ENCODE measurements at regions not wholly inside any gene's neighbourhood (a gene's known extent, or its start where the extent isn't known, plus 50 kb on each side); places are given as distances from the start of the nearest gene placed in this dataset.
A peak's percentile ranks its signal among the peaks of the same experiment; 100 is the strongest.

DNA sequence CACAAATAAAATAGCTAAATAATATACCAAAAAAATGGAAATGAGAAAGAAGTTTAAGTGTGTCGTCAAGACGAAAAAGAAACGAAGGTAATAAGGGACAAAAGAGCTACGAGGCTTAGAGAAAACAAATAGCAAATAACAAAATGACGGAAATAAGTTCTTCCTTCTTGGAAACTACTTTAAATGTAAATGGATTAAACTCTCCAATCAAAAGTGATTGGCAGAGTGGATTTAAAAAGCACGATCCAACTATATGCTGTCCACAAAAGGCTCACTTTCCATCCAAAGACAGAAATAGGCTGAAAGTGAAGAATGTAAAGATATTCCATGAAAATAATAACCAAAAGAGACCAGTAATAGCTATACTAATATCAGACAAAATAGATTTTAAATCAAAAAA lies 82.4 kb downstream of the DIO3 start (continued):
- TF ChIP-seq CHCHD3 (CRISPR knock-in tag; IDR thresholded peaks at IDR 0.05) (no peak), NR1H2 (CRISPR knock-in tag; IDR thresholded peaks at IDR 0.05) (no peak), SOX6 (IDR thresholded peaks at IDR 0.05) (no peak), PRDM10 (IDR thresholded peaks at IDR 0.05; ENCODE audit: partially characterized antibody) (no peak), RNF2 (IDR thresholded peaks at IDR 0.05) (no peak), ZNF507 (tag; conservative IDR thresholded peaks at IDR 0.05) (peak; percentile 94), BRF2 (IDR thresholded peaks at IDR 0.05; ENCODE audit: borderline replicate concordance, insufficient read depth, insufficient read length) (no peak), FOXJ3 (CRISPR knock-in tag; IDR thresholded peaks at IDR 0.05) (no peak), SIN3B (IDR thresholded peaks at IDR 0.05; ENCODE audit: low read depth) (no peak), ZNF354B (CRISPR knock-in tag; IDR thresholded peaks at IDR 0.05) (peak; percentile 64), RCOR1 (IDR thresholded peaks at IDR 0.05; ENCODE audit: borderline replicate concordance in 1 of 2, low read depth in 2 of 2, low read length in 2 of 2) (no peak)

Measured in K562 (cell line).